D721Med (cell line): ENCODE measurements at regions not wholly inside any gene's neighbourhood (a gene's known extent, or its start where the extent isn't known, plus 50 kb on each side); places are given as distances from the start of the nearest gene placed in this dataset.
A peak's percentile ranks its signal among the peaks of the same experiment; 100 is the strongest.

Source experiments
- DNase-seq: peaks from one replicate; pipeline ENCODE4 v3.0.0; 2011; ENCODE audit warnings: low spot score; ENCODE audit not compliant: insufficient read length
- FAIRE-seq: peaks from 2 replicates; lab custom pipeline; 2011; peaks lifted over from hg19 to GRCh38; lab: Jason Lieb, UNC
- CTCF ChIP-seq: IDR thresholded peaks from 2 replicates; pipeline ENCODE4 v1.5.1; 2012; ENCODE audit warnings: mild to moderate bottlenecking, control low read depth; ENCODE audit not compliant: insufficient read depth; ENCODE audit errors: missing control alignments

GRCh38 chr2:16608661-16609643 is 56.7 kb downstream of the CYRIA start:
- peak; percentile 75 for TF ChIP-seq CTCF
- FAIRE-seq: peak; percentile 80
- peak; percentile 40 for DNase-seq

- no peak for TF ChIP-seq CTCF
- no peak for FAIRE-seq
- no peak for DNase-seq
Measured at GRCh38 chr2:16607301-16607700, 58.3 kb downstream of the CYRIA start.

- no peak for FAIRE-seq
- TF ChIP-seq CTCF: no peak
Measured at GRCh38 chr2:16604236-16604635, 61.4 kb downstream of the CYRIA start.

GRCh38 chr2:16591370-16591933 is 74.2 kb downstream of the CYRIA start:
- no peak for TF ChIP-seq CTCF
- DNase-seq (no peak), FAIRE-seq (no peak)

More at GRCh38 chr2:16604236-16604635, 61.4 kb downstream of the CYRIA start:
- DNase-seq: no peak

GRCh38 chr2:16589465-16589864 is 76.2 kb downstream of the CYRIA start:
- DNase-seq (no peak), FAIRE-seq (no peak)
- no peak for TF ChIP-seq CTCF

GRCh38 chr2:16588565-16588964 is 77.1 kb downstream of the CYRIA start:
- FAIRE-seq (no peak), DNase-seq (no peak)
- no peak for TF ChIP-seq CTCF

- no peak for TF ChIP-seq CTCF
- FAIRE-seq: no peak
- DNase-seq: no peak
Measured at GRCh38 chr2:16587601-16588000, 78.0 kb downstream of the CYRIA start.
